LNCaP clone FGC (cell line): ENCODE measurements at regions not wholly inside any gene's neighbourhood (a gene's known extent, or its start where the extent isn't known, plus 50 kb on each side); places are given as distances from the start of the nearest gene placed in this dataset.
A peak's percentile ranks its signal among the peaks of the same experiment; 100 is the strongest.

Source experiments
- DNase-seq: peaks from one replicate; pipeline ENCODE4 v3.0.0-alpha.2; 2011; ENCODE audit warnings: low read depth
- H3K4me3 ChIP-seq: 2 replicates; pipeline ENCODE4 v1.5.1; 2011; ENCODE audit warnings: mild to moderate bottlenecking, low read depth, low read length, control low read depth
- TF ChIP-seq, protein P1 (sequence below): IDR thresholded peaks from 2 replicates; pipeline ENCODE4 v1.5.1; 2012; ENCODE audit warnings: mild to moderate bottlenecking; ENCODE audit not compliant: control insufficient read depth, insufficient read depth; ENCODE audit errors: extremely low read depth

DNA sequence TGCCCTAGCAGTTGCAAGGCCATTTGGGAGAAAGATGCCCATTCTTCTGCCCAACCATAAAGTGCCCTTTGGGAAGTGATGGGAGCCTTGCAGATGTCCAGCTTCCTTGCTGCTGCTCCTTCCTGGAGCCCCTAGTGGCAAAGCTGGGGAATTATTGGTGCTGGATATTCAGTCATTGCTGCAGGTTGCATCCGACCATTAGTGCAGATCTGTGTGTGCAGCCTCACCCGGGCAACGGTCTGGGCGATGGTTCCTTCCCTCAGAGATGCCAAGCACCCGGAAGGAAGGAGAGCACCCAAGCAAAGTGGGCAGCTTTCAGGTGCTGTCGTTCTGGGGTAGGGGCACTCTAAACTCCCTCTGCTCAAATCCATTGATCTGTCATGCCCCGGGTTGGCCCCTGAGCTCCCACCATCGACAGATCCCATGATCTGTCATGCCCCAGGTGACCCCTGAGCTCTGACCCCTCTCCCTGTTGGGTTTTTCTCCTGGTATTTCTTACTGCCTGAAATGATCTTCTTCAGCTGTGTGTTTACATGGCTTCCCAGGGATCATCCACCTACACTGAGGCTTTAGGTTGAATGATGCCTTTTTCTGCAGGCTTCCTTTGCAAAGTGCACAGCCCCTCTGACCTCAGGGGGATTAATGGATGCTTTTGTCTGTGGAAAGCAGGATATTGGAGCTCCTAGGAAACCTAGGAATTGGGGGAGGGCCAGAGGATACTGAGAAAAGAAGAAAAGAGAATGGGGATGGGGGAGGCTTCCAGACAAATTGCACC lies 467.5 kb downstream of the PTPRU start:
- DNase-seq: peak; percentile 8
- TF ChIP-seq, protein P1, sequence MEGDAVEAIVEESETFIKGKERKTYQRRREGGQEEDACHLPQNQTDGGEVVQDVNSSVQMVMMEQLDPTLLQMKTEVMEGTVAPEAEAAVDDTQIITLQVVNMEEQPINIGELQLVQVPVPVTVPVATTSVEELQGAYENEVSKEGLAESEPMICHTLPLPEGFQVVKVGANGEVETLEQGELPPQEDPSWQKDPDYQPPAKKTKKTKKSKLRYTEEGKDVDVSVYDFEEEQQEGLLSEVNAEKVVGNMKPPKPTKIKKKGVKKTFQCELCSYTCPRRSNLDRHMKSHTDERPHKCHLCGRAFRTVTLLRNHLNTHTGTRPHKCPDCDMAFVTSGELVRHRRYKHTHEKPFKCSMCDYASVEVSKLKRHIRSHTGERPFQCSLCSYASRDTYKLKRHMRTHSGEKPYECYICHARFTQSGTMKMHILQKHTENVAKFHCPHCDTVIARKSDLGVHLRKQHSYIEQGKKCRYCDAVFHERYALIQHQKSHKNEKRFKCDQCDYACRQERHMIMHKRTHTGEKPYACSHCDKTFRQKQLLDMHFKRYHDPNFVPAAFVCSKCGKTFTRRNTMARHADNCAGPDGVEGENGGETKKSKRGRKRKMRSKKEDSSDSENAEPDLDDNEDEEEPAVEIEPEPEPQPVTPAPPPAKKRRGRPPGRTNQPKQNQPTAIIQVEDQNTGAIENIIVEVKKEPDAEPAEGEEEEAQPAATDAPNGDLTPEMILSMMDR: peak; percentile 78
- H3K4me3 ChIP-seq: no peak overlapping the region

DNA sequence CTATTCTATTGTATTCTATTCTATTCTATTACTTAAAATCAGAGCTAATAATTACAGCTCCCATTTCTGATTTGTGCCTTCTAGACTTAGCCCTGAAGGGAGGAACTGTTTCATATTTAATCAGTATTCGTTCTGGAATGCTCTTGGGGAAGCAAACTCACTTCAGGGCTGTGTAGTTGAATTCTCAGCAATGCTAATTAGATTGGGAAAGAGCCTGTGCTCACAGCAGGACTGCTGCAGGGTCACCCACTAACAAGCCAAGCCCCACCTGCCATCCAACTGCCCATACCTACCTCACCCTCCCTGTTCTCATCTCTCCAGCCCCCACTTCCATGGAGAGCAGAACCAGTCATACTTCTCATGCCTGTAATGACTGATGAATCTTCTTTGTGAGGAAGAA lies 464.2 kb downstream of the PTPRU start:
- TF ChIP-seq, protein P1: no peak
- no peak overlapping the region for H3K4me3 ChIP-seq
- DNase-seq: no peak

DNA sequence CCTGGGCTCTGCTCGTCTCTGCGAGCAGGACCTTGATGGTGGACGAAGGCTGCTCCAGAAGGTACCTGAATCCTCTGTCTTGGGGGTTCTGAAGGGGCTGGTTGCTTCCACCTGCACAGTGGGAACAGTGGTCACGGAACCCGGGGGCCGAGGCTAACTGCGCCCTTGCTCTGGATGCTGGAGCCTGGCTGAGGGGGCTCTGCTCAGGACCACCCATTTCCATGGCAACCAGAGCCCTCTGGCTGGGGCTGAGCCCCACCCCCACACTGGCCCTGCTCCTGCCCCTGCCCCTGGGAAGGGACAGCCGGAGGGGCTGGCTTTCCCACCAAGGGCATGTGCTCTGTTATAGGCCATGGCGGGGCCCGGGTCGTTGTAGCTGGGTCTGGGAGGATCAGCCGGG lies 462.3 kb downstream of the PTPRU start:
- no peak overlapping the region for H3K4me3 ChIP-seq
- TF ChIP-seq, protein P1: no peak
- no peak for DNase-seq

GRCh38 chr1:29698033-29698432 lies 461.7 kb downstream of the PTPRU start:
- no peak for DNase-seq
- no peak overlapping the region for H3K4me3 ChIP-seq
- TF ChIP-seq, protein P1: peak; percentile 69

- no peak for DNase-seq
- H3K4me3 ChIP-seq: no peak overlapping the region
- TF ChIP-seq, protein P1: no peak
Measured at GRCh38 chr1:29697391-29697780, 461.1 kb downstream of the PTPRU start.

- TF ChIP-seq, protein P1: no peak
- no peak overlapping the region for H3K4me3 ChIP-seq
- no peak for DNase-seq
Measured at GRCh38 chr1:29696656-29697390, 460.5 kb downstream of the PTPRU start.
